ENCODE measurements at regions not wholly inside any gene's neighbourhood (a gene's known extent, or its start where the extent isn't known, plus 50 kb on each side); places are given as distances from the start of the nearest gene placed in this dataset.

- Histone ChIP-seq H3K4ac (ENCODE audit: low read depth, low read length) (no peak overlapping the region), H3K79me2 (ENCODE audit: control insufficient read depth, insufficient read depth, low read length, poor library complexity) (no peaks in the 10 kb centered on the region), H3K14ac (ENCODE audit: low read length) (no peak overlapping the region), H3K27me3 (ENCODE audit: insufficient read depth, low read length) (no peaks in the 10 kb centered on the region), H3K27ac (ENCODE audit: low read depth, low read length) (no peak overlapping the region), H3K23ac (ENCODE audit: low read length) (no peak overlapping the region), H2AK5ac (ENCODE audit: low read length) (no peak overlapping the region), H4K91ac (ENCODE audit: low read depth, low read length) (no peak overlapping the region), H4K8ac (ENCODE audit: low read depth, low read length) (no peak overlapping the region), H3K9ac (ENCODE audit: low read length) (no peak overlapping the region), H3K4me3 (ENCODE audit: low read depth, low read length) (no peak overlapping the region), H3K9me3 (ENCODE audit: insufficient read depth, low read depth, low read length) (no peaks in the 10 kb centered on the region), H3K36me3 (ENCODE audit: control insufficient read depth in 1 of 2, insufficient read depth in 2 of 2, low read length in 2 of 2) (no peaks in the 10 kb centered on the region), H3K4me2 (ENCODE audit: low read length) (no peak overlapping the region), H2BK120ac (ENCODE audit: insufficient read depth, low read length, poor library complexity) (no peak overlapping the region), H3K18ac (ENCODE audit: low read length) (no peak overlapping the region), H3K4me1 (ENCODE audit: control insufficient read depth in 1 of 2, insufficient read depth in 2 of 2, low read length in 2 of 2) (no peaks in the 10 kb centered on the region), H2BK12ac (ENCODE audit: low read length) (no peak overlapping the region), H4K12ac (ENCODE audit: low read depth, low read length) (no peak overlapping the region), H2BK5ac (ENCODE audit: low read depth, low read length, poor library complexity) (no peak overlapping the region), H2AFZ (ENCODE audit: insufficient read depth, low read length, poor library complexity) (no peak overlapping the region), H3K79me1 (ENCODE audit: low read length) (no peaks in the 10 kb centered on the region)
- no CpG with 5 or more reads among the region's 2 CpGs for WGBS (ENCODE audit: extremely low coverage, insufficient coverage, insufficient read length)
- no peak for DNase-seq
These were observed 1106.6 kb downstream of the CBLN2 start for GRCh38 chr18:71437511-71437910.

GRCh38 chr18:71433373-71433772 is 1110.8 kb downstream of the CBLN2 start:
- Histone ChIP-seq H3K9ac (ENCODE audit: low read length) (no peak overlapping the region), H3K14ac (ENCODE audit: low read length) (no peak overlapping the region), H3K27ac (ENCODE audit: low read depth, low read length) (no peak overlapping the region), H3K27me3 (ENCODE audit: insufficient read depth, low read length) (no peaks in the 10 kb centered on the region), H2BK12ac (ENCODE audit: low read length) (no peak overlapping the region), H4K91ac (ENCODE audit: low read depth, low read length) (no peak overlapping the region), H2BK5ac (ENCODE audit: low read depth, low read length, poor library complexity) (no peak overlapping the region), H3K4me2 (ENCODE audit: low read length) (no peak overlapping the region), H3K23ac (ENCODE audit: low read length) (no peak overlapping the region), H3K79me2 (ENCODE audit: control insufficient read depth, insufficient read depth, low read length, poor library complexity) (no peaks in the 10 kb centered on the region), H3K79me1 (ENCODE audit: low read length) (no peaks in the 10 kb centered on the region), H2AK5ac (ENCODE audit: low read length) (no peak overlapping the region), H2BK120ac (ENCODE audit: insufficient read depth, low read length, poor library complexity) (no peak overlapping the region), H3K18ac (ENCODE audit: low read length) (no peak overlapping the region), H3K4ac (ENCODE audit: low read depth, low read length) (no peak overlapping the region), H3K36me3 (ENCODE audit: control insufficient read depth in 1 of 2, insufficient read depth in 2 of 2, low read length in 2 of 2) (no peaks in the 10 kb centered on the region), H3K9me3 (ENCODE audit: insufficient read depth, low read depth, low read length) (no peaks in the 10 kb centered on the region), H3K4me1 (ENCODE audit: control insufficient read depth in 1 of 2, insufficient read depth in 2 of 2, low read length in 2 of 2) (no peaks in the 10 kb centered on the region), H2AFZ (ENCODE audit: insufficient read depth, low read length, poor library complexity) (no peak overlapping the region), H3K4me3 (ENCODE audit: low read depth, low read length) (no peak overlapping the region), H4K12ac (ENCODE audit: low read depth, low read length) (no peak overlapping the region), H4K8ac (ENCODE audit: low read depth, low read length) (no peak overlapping the region)
- no CpG with 5 or more reads among the region's 2 CpGs for WGBS (ENCODE audit: extremely low coverage, insufficient coverage, insufficient read length)
- no peak for DNase-seq

- Histone ChIP-seq H3K79me1 (ENCODE audit: low read length) (no peaks in the 10 kb centered on the region), H2BK12ac (ENCODE audit: low read length) (no peak overlapping the region), H3K9me3 (ENCODE audit: insufficient read depth, low read depth, low read length) (no peaks in the 10 kb centered on the region), H3K27ac (ENCODE audit: low read depth, low read length) (no peak overlapping the region), H3K4me2 (ENCODE audit: low read length) (no peak overlapping the region), H3K9ac (ENCODE audit: low read length) (no peak overlapping the region), H3K18ac (ENCODE audit: low read length) (no peak overlapping the region), H3K23ac (ENCODE audit: low read length) (no peak overlapping the region), H4K12ac (ENCODE audit: low read depth, low read length) (no peak overlapping the region), H2BK5ac (ENCODE audit: low read depth, low read length, poor library complexity) (no peak overlapping the region), H3K14ac (ENCODE audit: low read length) (no peak overlapping the region), H4K8ac (ENCODE audit: low read depth, low read length) (no peak overlapping the region), H2AFZ (ENCODE audit: insufficient read depth, low read length, poor library complexity) (no peak overlapping the region), H4K91ac (ENCODE audit: low read depth, low read length) (no peak overlapping the region), H3K4me3 (ENCODE audit: low read depth, low read length) (no peak overlapping the region), H2BK120ac (ENCODE audit: insufficient read depth, low read length, poor library complexity) (no peak overlapping the region), H3K4me1 (ENCODE audit: control insufficient read depth in 1 of 2, insufficient read depth in 2 of 2, low read length in 2 of 2) (no peaks in the 10 kb centered on the region), H3K27me3 (ENCODE audit: insufficient read depth, low read length) (no peaks in the 10 kb centered on the region), H3K4ac (ENCODE audit: low read depth, low read length) (no peak overlapping the region), H3K36me3 (ENCODE audit: control insufficient read depth in 1 of 2, insufficient read depth in 2 of 2, low read length in 2 of 2) (no peaks in the 10 kb centered on the region), H3K79me2 (ENCODE audit: control insufficient read depth, insufficient read depth, low read length, poor library complexity) (no peaks in the 10 kb centered on the region), H2AK5ac (ENCODE audit: low read length) (no peak overlapping the region)
- no peak for DNase-seq
These were observed 1112.5 kb downstream of the CBLN2 start for GRCh38 chr18:71431689-71432088.

- Histone ChIP-seq H3K27ac (ENCODE audit: low read depth, low read length) (no peak overlapping the region), H2AK5ac (ENCODE audit: low read length) (no peak overlapping the region), H3K18ac (ENCODE audit: low read length) (no peak overlapping the region), H3K36me3 (ENCODE audit: control insufficient read depth in 1 of 2, insufficient read depth in 2 of 2, low read length in 2 of 2) (no peaks in the 10 kb centered on the region), H4K8ac (ENCODE audit: low read depth, low read length) (no peak overlapping the region), H3K4me3 (ENCODE audit: low read depth, low read length) (no peak overlapping the region), H3K23ac (ENCODE audit: low read length) (no peak overlapping the region), H3K4me1 (ENCODE audit: control insufficient read depth in 1 of 2, insufficient read depth in 2 of 2, low read length in 2 of 2) (no peaks in the 10 kb centered on the region), H3K4me2 (ENCODE audit: low read length) (no peak overlapping the region), H2AFZ (ENCODE audit: insufficient read depth, low read length, poor library complexity) (no peak overlapping the region), H3K27me3 (ENCODE audit: insufficient read depth, low read length) (no peaks in the 10 kb centered on the region), H4K91ac (ENCODE audit: low read depth, low read length) (no peak overlapping the region), H3K79me2 (ENCODE audit: control insufficient read depth, insufficient read depth, low read length, poor library complexity) (no peaks in the 10 kb centered on the region), H4K12ac (ENCODE audit: low read depth, low read length) (no peak overlapping the region), H3K14ac (ENCODE audit: low read length) (no peak overlapping the region), H3K79me1 (ENCODE audit: low read length) (no peaks in the 10 kb centered on the region), H3K9me3 (ENCODE audit: insufficient read depth, low read depth, low read length) (no peaks in the 10 kb centered on the region), H2BK5ac (ENCODE audit: low read depth, low read length, poor library complexity) (no peak overlapping the region), H3K9ac (ENCODE audit: low read length) (no peak overlapping the region), H3K4ac (ENCODE audit: low read depth, low read length) (no peak overlapping the region), H2BK120ac (ENCODE audit: insufficient read depth, low read length, poor library complexity) (no peak overlapping the region), H2BK12ac (ENCODE audit: low read length) (no peak overlapping the region)
- no peak for DNase-seq
- no CpG with 5 or more reads among the region's 5 CpGs for WGBS (ENCODE audit: extremely low coverage, insufficient coverage, insufficient read length)
These were observed 1113.0 kb downstream of the CBLN2 start for GRCh38 chr18:71431171-71431570.

- H3K4me1 ChIP-seq (ENCODE audit: control insufficient read depth in 1 of 2, insufficient read depth in 2 of 2, low read length in 2 of 2) = no peaks in the 10 kb centered on the region
- no peak overlapping the region for H3K4me2 ChIP-seq (ENCODE audit: low read length)
- H2BK12ac ChIP-seq (ENCODE audit: low read length) = no peak overlapping the region
- H3K36me3 ChIP-seq (ENCODE audit: control insufficient read depth in 1 of 2, insufficient read depth in 2 of 2, low read length in 2 of 2) = no peaks in the 10 kb centered on the region
- no peak overlapping the region for H3K9ac ChIP-seq (ENCODE audit: low read length)
- H4K12ac ChIP-seq (ENCODE audit: low read depth, low read length) = no peak overlapping the region
- H2BK120ac ChIP-seq (ENCODE audit: insufficient read depth, low read length, poor library complexity) = no peak overlapping the region
- H3K4ac ChIP-seq (ENCODE audit: low read depth, low read length) = no peak overlapping the region
- no peaks in the 10 kb centered on the region for H3K9me3 ChIP-seq (ENCODE audit: insufficient read depth, low read depth, low read length)
- H3K27me3 ChIP-seq (ENCODE audit: insufficient read depth, low read length) = no peaks in the 10 kb centered on the region
- no peak overlapping the region for H3K18ac ChIP-seq (ENCODE audit: low read length)
- no peak overlapping the region for H2BK5ac ChIP-seq (ENCODE audit: low read depth, low read length, poor library complexity)
- no peak overlapping the region for H3K23ac ChIP-seq (ENCODE audit: low read length)
- no peaks in the 10 kb centered on the region for H3K79me2 ChIP-seq (ENCODE audit: control insufficient read depth, insufficient read depth, low read length, poor library complexity)
- H2AK5ac ChIP-seq (ENCODE audit: low read length) = no peak overlapping the region
- H3K27ac ChIP-seq (ENCODE audit: low read depth, low read length) = no peak overlapping the region
- H3K14ac ChIP-seq (ENCODE audit: low read length) = no peak overlapping the region
- H4K91ac ChIP-seq (ENCODE audit: low read depth, low read length) = no peak overlapping the region
- no peak overlapping the region for H3K4me3 ChIP-seq (ENCODE audit: low read depth, low read length)
- no peak overlapping the region for H4K8ac ChIP-seq (ENCODE audit: low read depth, low read length)
- H2AFZ ChIP-seq (ENCODE audit: insufficient read depth, low read length, poor library complexity) = no peak overlapping the region
- no peak for DNase-seq
- no peaks in the 10 kb centered on the region for H3K79me1 ChIP-seq (ENCODE audit: low read length)
These were observed 1117.7 kb downstream of the CBLN2 start for GRCh38 chr18:71426441-71426840.
